GM12891 (cell line): ENCODE measurements at regions not wholly inside any gene's neighbourhood (a gene's known extent, or its start where the extent isn't known, plus 50 kb on each side); places are given as distances from the start of the nearest gene placed in this dataset.

ENCODE experiments used
- POLR2A ChIP-seq: IDR thresholded peaks from 2 replicates; pipeline ENCODE4 v1.6.1; 2011; ENCODE audit warnings: low read depth, low read length, control low read depth
- SPI1 ChIP-seq: IDR thresholded peaks from 2 replicates; pipeline ENCODE4 v1.6.1; 2011; ENCODE audit warnings: low read depth, low read length, control low read depth

DNA sequence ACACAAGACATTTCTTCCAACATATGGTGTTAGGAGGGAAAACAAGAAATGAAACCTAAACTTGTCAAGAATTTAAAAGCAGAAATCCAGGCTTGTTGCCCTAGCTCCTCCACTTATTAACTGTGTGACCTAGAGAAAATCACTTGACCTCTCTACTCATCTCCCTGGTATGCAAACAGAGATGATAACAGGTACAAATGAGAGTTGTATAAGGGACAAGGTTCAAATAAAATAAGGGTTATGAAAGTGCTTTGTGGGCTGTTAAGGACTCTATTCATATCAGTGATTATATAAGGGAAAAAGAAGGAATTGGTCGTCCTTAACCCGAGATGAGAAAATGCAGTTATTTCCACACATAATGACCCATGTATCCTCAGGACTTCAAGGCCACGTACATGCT is 372.7 kb upstream of the TENM4 start:
- TF ChIP-seq SPI1, result no peak
- no peak for TF ChIP-seq POLR2A
